GM18867 (cell line): ENCODE measurements at regions not wholly inside any gene's neighbourhood (a gene's known extent, or its start where the extent isn't known, plus 50 kb on each side); places are given as distances from the start of the nearest gene placed in this dataset.

ENCODE experiments used
- ATAC-seq: cut with Tn5 transposase; IDR thresholded peaks from one replicate; pipeline ENCODE4 v1.9.1; 2021; ENCODE audit warnings: mild to moderate bottlenecking, moderate library complexity; ENCODE audit not compliant: unreplicated experiment

DNA sequence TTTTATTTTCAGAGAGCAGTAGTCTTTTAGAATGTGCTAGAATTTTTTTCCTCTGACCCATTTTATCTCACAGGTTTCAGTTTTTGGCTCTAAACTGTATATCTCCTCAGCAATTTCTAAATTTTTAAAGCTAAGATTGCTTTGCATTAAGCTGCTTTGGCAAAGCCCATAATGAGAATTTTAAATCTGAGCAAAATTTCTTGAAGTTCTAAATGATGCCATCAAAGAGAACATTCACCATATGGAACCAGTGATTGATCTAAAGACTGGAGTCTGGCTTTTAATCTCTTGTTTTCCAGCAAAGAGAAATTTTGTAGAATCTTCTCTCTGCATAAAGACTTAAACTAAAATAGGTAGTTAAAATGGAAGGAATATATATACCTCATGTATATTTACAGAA lies 313.6 kb downstream of the TBC1D32 start:
- ATAC-seq = no peak

DNA sequence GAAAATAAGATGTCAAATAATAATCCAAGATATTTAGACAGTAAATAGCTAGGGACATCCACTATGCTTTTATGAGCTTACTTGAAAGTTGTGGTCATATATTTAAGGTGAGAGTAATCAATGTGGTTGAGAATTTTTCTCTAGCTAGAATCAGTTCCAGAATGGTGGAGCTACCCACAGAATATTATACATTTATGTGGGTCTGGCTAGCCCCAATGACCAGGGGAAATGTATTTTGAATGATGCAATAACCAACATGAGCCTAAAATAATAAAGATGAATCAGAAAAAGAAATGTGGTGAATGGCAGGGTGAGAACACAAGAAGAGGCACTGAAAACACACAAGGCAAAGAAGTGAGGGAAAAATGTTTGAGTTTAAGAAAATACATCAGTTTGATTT lies 325.7 kb downstream of the TBC1D32 start:
- ATAC-seq = no peak

DNA sequence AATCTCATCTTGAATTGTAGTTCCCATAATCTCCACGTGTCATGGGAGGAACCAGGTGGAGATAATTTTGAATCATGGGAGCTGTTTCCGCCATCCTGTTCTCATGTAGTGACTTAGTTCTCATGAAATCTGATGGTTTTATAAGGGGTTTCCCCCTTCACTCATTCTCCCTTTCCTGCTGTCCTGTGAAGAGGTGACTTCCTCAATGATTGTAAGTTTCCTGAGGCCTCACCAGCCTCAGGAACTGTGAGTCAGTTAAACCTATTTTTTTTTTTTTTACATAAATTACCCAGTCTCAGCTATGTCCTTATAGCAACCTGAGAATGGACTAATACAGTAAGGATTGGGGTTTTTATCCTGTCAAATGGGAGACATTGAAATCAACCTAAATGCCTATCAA lies 328.3 kb downstream of the TBC1D32 start:
- ATAC-seq = no peak

DNA sequence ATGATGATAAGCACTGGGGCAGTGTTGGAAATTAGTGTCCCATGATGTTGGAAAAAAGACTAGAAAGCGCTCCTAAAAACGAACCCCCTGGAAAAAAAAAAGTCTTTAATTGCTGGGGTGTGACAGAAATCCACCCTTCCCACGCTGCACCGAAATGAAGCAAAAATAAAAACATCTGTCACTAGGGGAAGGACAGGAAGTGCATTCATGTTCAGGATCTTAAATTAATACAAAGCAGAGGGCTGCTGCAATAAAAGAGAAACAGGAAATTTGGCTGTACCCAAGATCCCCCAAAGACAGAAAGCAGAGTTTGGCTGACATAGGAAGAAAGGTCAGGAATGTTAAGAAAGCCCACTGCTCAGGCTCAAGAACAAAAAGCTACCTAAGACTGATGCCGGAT lies 333.9 kb downstream of the TBC1D32 start:
- ATAC-seq = no peak

DNA sequence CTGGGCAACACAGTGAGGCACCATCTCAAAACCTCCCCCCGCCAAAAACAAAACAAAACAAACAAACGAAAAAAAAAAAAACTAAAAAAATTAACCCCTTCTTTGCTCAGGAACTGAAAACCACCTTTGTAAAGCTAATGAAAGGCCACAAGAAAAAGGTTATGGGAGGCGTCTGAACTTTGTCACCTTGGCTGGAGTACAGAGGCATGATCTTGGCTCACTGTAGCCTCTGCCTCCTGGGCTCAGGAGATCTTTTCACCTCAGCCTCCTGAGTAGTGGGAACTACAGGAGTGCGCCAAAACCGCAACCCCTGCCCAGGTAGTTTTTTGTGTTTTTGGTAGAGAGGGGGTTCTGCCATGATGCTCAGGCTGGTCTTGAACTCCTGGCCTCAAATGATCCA lies 337.9 kb downstream of the TBC1D32 start:
- no peak for ATAC-seq

DNA sequence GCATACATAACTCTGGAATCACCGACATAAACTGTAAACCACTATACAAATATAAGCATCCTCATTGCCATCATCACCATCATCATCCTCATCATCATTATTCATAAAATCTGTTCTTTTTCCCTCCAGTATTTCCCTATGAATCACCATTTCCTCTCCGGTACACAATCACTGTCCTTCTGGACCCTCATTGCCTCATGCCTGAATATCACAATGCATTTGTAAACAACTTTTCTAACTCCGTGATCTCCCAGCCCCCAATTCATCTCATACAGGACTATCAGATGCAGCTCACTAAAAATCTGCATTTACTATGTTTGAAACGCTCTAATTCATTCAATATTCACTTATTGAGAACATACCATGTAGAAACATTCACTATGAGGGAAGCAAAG lies 339.7 kb downstream of the TBC1D32 start:
- no peak for ATAC-seq

DNA sequence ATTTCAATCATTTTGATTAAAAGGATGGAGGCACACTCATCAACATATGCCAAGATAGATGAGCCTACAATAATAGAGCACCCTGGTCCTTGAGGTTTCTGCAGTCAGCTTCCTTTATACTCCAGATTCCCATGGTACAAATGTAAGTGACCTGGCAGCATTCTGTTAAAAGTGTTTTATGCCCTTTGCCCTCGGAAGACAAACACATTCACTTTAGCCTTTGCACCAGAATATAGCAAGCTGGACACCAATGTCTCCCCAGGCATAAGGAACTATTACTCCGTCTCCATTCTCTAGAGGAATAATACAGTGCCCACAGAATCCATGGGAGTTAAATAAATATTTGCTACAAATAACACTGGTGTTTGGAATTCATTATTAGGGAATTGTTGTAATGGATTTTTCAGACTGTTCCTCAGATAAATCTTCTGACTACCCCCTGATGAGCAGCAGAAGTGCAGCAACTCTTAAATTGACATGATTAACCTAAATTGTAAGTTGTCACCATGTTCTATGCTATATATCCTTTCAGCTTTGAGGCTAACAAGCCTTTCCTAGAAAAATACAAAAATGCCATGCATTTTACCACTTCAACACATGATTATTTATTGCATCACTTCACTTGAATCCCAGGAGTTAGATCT lies 340.2 kb downstream of the TBC1D32 start:
- ATAC-seq = no peak

DNA sequence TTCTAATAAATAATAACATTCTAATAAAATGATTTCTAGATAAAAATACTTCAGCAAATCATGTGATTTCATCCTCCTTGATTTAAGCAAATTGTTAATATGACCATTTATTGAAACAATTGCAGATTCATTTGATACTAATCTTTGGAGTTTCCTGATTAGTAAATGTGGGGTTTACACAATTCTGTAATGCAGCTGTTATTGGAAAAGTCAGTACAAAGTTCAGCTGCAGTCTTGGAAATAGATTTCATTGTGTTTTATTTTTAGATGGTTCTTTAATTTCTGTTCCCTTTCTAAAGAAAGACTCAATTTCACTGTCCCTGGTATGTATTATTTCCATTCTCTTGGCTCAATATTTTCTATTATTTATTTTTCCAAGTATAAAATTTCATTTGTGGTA lies 342.0 kb downstream of the TBC1D32 start:
- ATAC-seq = no peak

DNA sequence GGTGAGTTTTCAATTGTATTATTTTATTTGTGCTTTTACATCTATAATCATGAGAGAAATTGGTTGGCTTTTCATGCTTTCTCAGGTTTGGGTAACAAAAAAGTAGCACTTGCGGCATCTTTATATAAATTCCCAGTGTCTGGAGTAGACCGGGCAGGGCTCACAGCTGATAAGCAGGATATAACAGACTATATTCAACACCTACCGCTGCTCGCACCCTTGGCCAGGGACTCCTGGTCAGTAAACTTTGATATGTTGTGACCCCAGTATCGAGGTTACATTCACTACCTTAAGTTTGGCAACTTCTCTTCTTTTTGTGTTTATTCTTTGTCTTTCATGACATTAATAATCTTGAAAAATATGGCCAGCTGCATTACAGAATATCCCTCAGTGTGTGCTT lies 343.4 kb downstream of the TBC1D32 start:
- ATAC-seq = no peak

DNA sequence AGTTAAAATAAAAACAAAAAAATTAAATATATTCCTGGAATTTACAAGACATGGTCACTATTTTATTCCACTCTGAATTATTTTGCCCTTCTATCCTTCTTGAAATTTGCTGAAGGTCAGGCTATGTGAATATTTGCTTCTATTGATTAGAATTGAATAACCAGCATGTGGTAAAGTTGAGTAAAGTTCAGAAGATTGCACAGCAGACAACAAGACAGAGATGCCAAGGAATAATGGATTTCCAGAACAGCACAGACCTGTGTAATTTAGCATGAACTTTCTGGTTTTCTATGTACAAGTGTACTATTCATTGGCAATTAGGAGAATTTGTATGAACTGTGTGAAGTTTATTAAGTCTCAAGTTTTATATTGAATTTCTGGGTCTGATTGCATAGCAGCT lies 352.4 kb downstream of the TBC1D32 start:
- no peak for ATAC-seq

DNA sequence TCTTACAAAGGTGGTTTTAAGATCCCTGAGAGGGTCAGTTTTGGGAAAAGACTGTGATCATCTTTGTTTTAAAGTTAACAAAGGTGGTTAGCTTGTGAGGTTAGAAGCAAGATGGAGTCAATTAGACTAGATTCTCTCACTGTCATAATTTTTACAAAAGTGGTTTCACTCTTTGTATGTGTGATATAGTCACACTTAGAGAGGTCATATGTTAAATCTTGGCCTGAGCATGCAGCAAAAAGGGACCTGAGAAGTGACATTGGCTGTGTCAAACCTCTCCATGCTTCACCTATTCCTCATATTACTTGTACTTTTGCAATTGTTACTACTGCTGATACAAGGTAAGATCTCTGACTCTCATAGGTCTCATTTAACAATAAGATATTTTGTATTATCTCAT lies 368.0 kb downstream of the TBC1D32 start:
- peak; percentile 61 for ATAC-seq

DNA sequence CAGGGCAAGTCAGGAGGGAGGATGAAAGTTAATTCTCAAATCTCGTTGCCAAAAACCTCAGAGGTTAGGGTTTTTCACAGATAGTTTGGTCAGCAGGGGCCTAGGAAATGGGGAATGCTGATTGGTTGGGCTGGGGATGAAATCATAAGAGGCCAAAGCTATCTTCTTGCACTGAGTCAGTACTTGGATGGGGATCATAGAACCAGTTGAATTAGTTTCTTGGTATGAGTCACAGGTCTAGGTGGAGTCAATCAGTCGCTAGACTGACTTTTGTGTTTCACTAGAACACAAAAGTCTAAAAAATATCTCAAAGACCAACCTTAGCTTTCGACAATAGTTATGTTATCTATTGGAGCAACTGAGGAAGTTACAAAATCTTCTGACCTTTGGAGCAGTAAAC lies 368.5 kb downstream of the TBC1D32 start:
- ATAC-seq = peak; percentile 56

DNA sequence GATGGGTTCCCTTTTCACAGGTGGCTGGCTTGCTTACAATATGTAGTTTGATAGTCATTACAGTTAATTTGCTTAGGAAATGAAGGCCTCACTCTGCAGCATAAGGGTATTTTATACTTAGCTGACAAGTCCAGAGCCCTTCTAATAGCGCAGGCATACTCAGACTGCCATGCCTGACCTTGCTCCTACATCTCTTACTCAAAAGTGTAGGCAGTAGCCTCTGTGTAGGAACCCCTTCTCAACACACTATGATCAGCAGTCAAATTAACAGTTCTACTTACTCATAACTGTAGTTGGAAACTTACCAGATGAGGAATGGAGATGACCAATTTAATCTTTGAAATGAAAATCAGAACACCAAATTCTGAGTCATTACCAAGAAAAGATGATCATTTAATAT lies 373.5 kb downstream of the TBC1D32 start:
- no peak for ATAC-seq

DNA sequence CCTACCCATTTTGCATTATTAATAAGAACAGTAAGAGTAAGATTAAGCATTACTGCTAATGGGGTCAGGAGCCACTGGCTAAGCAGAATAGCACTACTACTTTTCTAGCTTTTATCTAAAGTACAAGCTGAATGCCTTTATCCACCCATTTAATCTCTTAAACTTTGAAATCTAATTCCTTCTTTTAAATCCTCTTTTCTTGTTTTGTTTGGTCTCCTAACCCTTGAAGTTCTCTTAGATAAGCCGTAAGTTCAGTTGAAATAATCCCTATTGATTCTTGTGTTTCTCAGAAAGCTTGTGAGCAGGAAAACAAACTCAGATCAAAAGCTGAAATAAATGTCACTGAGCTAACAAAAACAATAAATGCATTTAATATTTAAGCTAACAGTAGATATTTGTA lies 380.2 kb downstream of the TBC1D32 start:
- no peak for ATAC-seq

DNA sequence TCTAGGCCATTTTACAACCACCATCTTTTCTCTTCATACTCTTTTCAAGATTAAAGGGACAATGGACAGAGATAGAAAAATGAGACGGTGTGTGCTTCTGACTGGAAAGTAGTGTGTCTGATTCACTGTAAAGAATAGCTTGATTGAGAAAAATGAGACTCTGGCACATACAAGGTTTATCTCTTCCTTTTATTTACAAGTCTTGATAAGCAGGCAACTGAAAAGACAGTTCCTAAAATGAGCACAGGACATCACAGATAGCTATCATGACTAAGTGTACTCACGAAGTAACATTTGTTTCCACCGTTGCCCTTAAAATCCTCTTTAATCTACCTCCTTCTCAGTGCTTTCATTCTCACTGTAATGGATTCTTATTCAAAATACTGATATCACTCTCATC lies 383.0 kb downstream of the TBC1D32 start:
- ATAC-seq = no peak

DNA sequence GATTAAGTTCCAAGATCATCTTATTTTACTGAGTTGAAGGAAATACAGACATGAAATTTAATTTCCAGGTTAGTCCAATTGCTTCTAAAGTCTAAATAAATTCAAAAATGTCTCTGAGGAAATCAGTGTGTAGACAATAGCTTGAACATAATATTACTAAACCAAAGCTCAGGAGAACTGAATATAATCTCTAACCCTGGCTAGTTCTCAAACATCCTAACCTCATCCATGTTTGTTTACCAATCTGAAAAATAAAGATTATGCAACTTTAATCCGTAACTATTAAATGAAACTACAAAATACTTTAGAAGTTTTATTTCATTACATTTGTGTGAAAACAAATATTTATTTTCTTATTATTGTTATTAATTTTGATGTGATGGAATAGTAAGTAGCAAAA lies 387.2 kb downstream of the TBC1D32 start:
- no peak for ATAC-seq

DNA sequence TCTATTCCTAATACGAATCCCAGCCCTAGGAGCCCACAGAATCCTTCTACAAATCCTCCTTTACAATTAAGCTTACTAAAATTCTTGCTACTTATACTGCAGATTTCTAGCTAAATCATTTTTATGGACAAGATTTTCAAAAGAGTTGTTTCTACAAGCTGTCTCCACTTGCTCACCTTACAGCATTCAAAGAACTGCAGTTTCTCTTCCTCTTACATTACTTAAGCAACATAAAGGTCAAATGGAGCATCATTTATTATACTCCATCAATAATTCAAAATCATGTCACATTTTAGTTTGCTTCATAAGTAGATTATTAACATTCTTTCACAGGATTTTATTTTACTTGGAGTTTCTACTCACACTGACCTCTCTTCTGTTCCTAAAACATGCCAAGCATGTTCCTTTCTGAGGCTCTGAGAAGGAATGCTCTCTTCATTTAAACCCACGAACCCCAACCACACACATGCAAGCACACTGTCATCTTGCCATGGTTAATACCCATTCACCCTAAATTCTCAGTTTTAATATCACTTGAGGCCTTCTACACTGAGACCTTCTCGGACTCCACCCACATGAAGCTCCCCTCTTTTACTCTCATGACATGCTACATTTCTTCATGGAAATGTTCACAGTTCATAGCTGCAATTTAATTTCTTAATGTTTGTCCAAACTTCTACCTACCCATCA lies 388.2 kb downstream of the TBC1D32 start:
- ATAC-seq = peak; percentile 71

DNA sequence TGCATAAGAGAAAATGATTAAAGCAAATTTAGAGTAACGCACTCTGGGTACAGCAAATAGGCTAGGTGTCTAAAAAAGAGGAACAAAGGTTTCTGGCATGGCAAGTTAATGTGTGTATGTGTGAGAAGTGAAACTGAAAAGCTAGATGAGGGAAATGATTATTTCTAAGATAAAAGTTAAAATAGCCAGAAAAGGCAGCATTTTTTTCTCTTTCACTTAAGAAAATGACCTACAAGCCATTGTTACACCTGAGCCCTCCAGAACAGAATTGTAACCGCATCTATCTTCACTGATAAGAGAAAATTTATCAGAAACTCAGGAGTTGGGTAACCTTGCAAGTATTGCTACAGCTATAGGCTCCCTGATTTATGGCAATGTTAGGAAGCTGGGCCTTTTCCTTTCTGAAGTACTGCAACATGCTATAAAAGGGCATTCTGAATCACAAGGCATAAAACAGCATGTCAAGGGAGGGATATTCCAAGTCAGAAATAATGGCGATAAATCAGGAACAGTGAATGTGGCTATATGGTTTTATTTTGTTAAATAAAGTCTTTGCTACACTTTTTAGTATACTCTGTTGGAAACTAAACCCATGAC lies 395.3 kb downstream of the TBC1D32 start:
- ATAC-seq = peak; percentile 98

DNA sequence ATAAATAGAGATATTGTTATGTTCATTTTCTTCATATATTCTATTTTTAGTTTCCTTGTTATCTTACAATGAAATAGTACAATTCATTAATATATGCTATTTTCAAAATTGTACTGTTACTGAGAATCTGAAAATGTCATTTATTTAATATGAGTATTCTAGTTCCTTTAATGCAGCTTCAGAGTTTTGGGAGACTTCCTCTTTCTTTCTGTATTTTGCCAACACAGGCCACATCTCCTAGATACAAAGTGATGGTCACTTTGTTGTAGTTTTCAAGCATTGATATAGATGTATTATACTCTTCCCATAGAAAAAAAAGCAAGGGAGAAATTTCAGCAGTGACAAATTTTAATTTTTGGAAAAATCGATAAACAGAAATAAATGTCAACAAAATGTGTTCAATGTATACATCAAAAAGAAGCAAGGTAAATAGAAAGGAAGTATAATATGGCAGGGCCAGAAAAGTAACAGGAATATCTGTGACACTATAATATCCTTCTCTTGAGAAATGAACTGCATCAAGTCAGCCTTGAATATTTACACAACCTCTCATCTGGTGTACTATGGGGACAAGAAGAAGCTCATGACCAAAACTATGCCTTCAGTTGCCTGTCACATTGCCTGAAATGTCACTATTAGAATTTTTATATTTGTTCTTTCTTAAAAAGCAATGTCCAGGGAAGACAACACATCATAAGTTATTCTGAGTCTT lies 396.0 kb downstream of the TBC1D32 start:
- peak; percentile 29 for ATAC-seq

DNA sequence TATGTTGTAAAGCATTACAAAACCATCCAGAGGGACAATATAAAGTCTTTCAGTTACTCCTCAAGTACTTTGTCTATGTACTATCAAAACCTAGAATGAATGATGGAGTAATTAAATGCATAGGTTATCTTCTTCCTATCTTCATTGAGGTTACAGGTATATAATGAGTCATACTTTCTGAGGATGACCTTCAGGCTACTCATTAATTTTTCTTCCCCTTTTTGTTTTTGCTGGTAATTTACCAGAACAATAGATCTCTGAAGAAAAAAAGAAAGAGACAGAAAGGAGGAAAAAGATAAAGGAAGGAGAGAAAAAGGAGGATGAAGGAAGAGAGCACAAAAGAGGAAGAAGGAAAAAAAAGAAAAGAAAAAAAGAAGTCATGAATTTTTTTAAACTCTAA lies 398.4 kb downstream of the TBC1D32 start:
- ATAC-seq = no peak

DNA sequence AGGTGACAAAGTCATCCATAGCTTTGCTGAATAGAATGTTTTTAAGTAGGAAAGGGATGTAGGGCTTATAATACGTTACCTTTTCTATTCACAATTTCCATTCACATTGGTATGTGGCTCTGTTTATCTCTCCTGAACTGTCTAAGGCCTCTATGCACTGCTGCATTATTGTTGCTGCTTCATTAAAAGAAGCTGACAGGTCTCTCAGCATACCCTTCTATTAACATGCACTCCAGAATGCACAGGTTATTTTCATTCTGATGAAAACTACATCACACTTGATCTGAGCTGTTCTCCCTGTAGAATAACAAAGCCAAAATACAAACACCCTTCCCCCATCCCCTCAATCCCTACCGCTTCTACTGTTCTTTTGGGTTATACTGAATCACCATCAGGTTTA lies 399.3 kb downstream of the TBC1D32 start:
- ATAC-seq = no peak
